H9 (cell line): ENCODE measurements at regions not wholly inside any gene's neighbourhood (a gene's known extent, or its start where the extent isn't known, plus 50 kb on each side); places are given as distances from the start of the nearest gene placed in this dataset.

ENCODE experiments used
- DNase-seq: peaks from one replicate; pipeline ENCODE4 v3.0.0-alpha.2; 2017
- H2AFZ ChIP-seq: one replicate; pipeline ENCODE4 v1.6.1; 2013; ENCODE audit warnings: mild to moderate bottlenecking, low read length, control low read depth, moderate library complexity
- H2AK5ac ChIP-seq: 2 replicates; pipeline ENCODE4 v1.6.1; 2013; ENCODE audit warnings: low read length, control low read depth, mixed read lengths; ENCODE audit not compliant: insufficient read length
- H2BK120ac ChIP-seq: one replicate; pipeline ENCODE4 v1.6.1; 2013; ENCODE audit warnings: low read depth, mild to moderate bottlenecking, low read length, control low read depth, inconsistent platforms; ENCODE audit not compliant: poor library complexity, severe bottlenecking
- H2BK12ac ChIP-seq: 2 replicates; pipeline ENCODE4 v1.6.1; 2013; ENCODE audit warnings: low read length, control low read depth, mixed read lengths, low read depth; ENCODE audit not compliant: insufficient read length
- H2BK15ac ChIP-seq: 2 replicates; pipeline ENCODE4 v1.6.1; 2013; ENCODE audit warnings: low read depth, low read length, control low read depth
- H2BK20ac ChIP-seq: one replicate; pipeline ENCODE4 v1.6.1; 2013; ENCODE audit warnings: low read depth, mild to moderate bottlenecking, low read length, control low read depth, inconsistent platforms; ENCODE audit not compliant: poor library complexity, severe bottlenecking
- H2BK5ac ChIP-seq: 2 replicates; pipeline ENCODE4 v1.6.1; 2013; ENCODE audit warnings: low read length, control low read depth, mixed read lengths; ENCODE audit not compliant: insufficient read length
- H3K14ac ChIP-seq: 2 replicates; pipeline ENCODE4 v1.6.1; 2013; ENCODE audit warnings: low read length, control low read depth; ENCODE audit not compliant: insufficient read depth
- H3K18ac ChIP-seq: 2 replicates; pipeline ENCODE4 v1.6.1; 2013; ENCODE audit warnings: low read depth, mild to moderate bottlenecking, mixed read lengths, low read length, control low read depth; ENCODE audit not compliant: insufficient read length
- H3K23ac ChIP-seq: 2 replicates; pipeline ENCODE4 v1.6.1; 2013; ENCODE audit warnings: low read length, control low read depth, mixed read lengths, low read depth; ENCODE audit not compliant: insufficient read length
- H3K23me2 ChIP-seq: 2 replicates; pipeline ENCODE4 v1.6.1; 2013; ENCODE audit warnings: low read depth, mild to moderate bottlenecking, mixed read lengths, low read length, control low read depth; ENCODE audit not compliant: insufficient read length, poor library complexity, severe bottlenecking
- H3K27ac ChIP-seq: 2 replicates; pipeline ENCODE4 v1.5.1; 2013; ENCODE audit warnings: low read length, control low read depth, mixed read lengths, low read depth; ENCODE audit not compliant: insufficient read length
- H3K27me3 ChIP-seq: 2 replicates; pipeline ENCODE4 v1.6.1; 2013; ENCODE audit warnings: low read length, control low read depth, inconsistent platforms; ENCODE audit not compliant: insufficient read depth
- H3K4ac ChIP-seq: 2 replicates; pipeline ENCODE4 v1.6.1; 2013; ENCODE audit warnings: low read depth, mild to moderate bottlenecking, control low read depth, inconsistent platforms, low read length, moderate library complexity
- H3K4me1 ChIP-seq: 2 replicates; pipeline ENCODE4 v1.6.1; 2013; ENCODE audit warnings: low read length, control low read depth, inconsistent platforms; ENCODE audit not compliant: insufficient read depth
- H3K4me2 ChIP-seq: 2 replicates; pipeline ENCODE4 v1.6.1; 2013; ENCODE audit warnings: low read length, control low read depth, mixed read lengths; ENCODE audit not compliant: insufficient read length, insufficient read depth
- H3K56ac ChIP-seq: 2 replicates; pipeline ENCODE4 v1.6.1; 2013; ENCODE audit warnings: low read depth, mild to moderate bottlenecking, mixed read lengths, low read length, control low read depth; ENCODE audit not compliant: insufficient read length
- H3K79me1 ChIP-seq: 2 replicates; pipeline ENCODE4 v1.6.1; 2013; ENCODE audit warnings: low read depth, mild to moderate bottlenecking, moderate library complexity, low read length, control low read depth, inconsistent platforms; ENCODE audit not compliant: insufficient read depth, poor library complexity, severe bottlenecking
- H3K79me2 ChIP-seq: 2 replicates; pipeline ENCODE4 v1.6.1; 2013; ENCODE audit warnings: low read length, control low read depth, inconsistent platforms; ENCODE audit not compliant: insufficient read depth
- H3K9ac ChIP-seq: 2 replicates; pipeline ENCODE4 v1.6.1; 2013; ENCODE audit warnings: low read length, control low read depth, mixed read lengths; ENCODE audit not compliant: insufficient read length; ENCODE audit errors: extremely low read depth
- H3K9me3 ChIP-seq: one replicate; pipeline ENCODE4 v1.6.1; 2013; ENCODE audit warnings: low read depth, low read length, inconsistent platforms; ENCODE audit not compliant: control insufficient read depth
- H3T11ph ChIP-seq: one replicate; pipeline ENCODE4 v1.6.1; 2013; ENCODE audit warnings: mild to moderate bottlenecking, low read length, control low read depth, inconsistent platforms
- H4K20me1 ChIP-seq: one replicate; pipeline ENCODE4 v1.6.1; 2013; ENCODE audit not compliant: control insufficient read depth, insufficient read length, insufficient read depth
- H4K5ac ChIP-seq: 2 replicates; pipeline ENCODE4 v1.6.1; 2013; ENCODE audit warnings: low read depth, mild to moderate bottlenecking, mixed read lengths, low read length, control low read depth; ENCODE audit not compliant: insufficient read length
- H4K8ac ChIP-seq: replicated peaks from 2 replicates; pipeline ENCODE4 v1.6.1; 2013; ENCODE audit warnings: low read length, control low read depth, mixed read lengths, low read depth; ENCODE audit not compliant: insufficient read length
- H4K91ac ChIP-seq: 2 replicates; pipeline ENCODE4 v1.6.1; 2013; ENCODE audit warnings: low read depth, mild to moderate bottlenecking, moderate library complexity, mixed read lengths, low read length, control low read depth; ENCODE audit not compliant: insufficient read length
- H3K27ac Mint-ChIP-seq, 3 experiments: 2 replicates in 2 of 3; 3 replicates in 1 of 3; pipeline ENCODE4 v1.8.0; 2020 to 2021; ENCODE audit warnings: mixed read lengths in 3 of 3, mild to moderate bottlenecking in 1 of 3, moderate library complexity in 1 of 3
- H3K27me3 Mint-ChIP-seq: 2 replicates; pipeline ENCODE4 v1.8.0; 2021; ENCODE audit warnings: low read depth, mild to moderate bottlenecking, moderate library complexity, mixed read lengths
- H3K36me3 Mint-ChIP-seq, 3 experiments: 2 replicates in 2 of 3; 3 replicates in 1 of 3; pipeline ENCODE4 v1.8.0; 2020 to 2021; ENCODE audit warnings: low read depth in 3 of 3, mixed read lengths in 3 of 3; ENCODE audit not compliant: insufficient read depth in 1 of 3
- H3K4me1 Mint-ChIP-seq, 2 experiments: 2 replicates each; pipeline ENCODE4 v1.8.0; 2020; ENCODE audit warnings: mixed read lengths in 2 of 2
- H3K4me3 Mint-ChIP-seq, 2 experiments: 2 replicates in 1 of 2; 3 replicates in 1 of 2; pipeline ENCODE4 v1.8.0; 2020 to 2021; ENCODE audit warnings: mild to moderate bottlenecking in 2 of 2, mixed read lengths in 2 of 2, moderate library complexity in 1 of 2
- H3K9me3 Mint-ChIP-seq, 2 experiments: 2 replicates in 1 of 2; 3 replicates in 1 of 2; pipeline ENCODE4 v1.8.0; 2020; ENCODE audit warnings: mild to moderate bottlenecking in 2 of 2, mixed read lengths in 2 of 2, moderate library complexity in 1 of 2
- WGBS: extraction: QIAGEN DNeasy Blood & Tissue Kit; methylation state at CpG from one replicate; pipeline ENCODE4 v1.1.7; 2013; ENCODE audit warnings: missing lambda C conversion rate, low lambda C conversion rate, mixed read lengths; ENCODE audit not compliant: insufficient read length; ENCODE audit errors: extremely low coverage; 5-methylcytosine and 5-hydroxymethylcytosine counted together
- TF ChIP-seq, protein P1 (sequence below): fragments of 200-600 bp; sonication (generic); conservative IDR thresholded peaks from 3 replicates; pipeline ENCODE4 v1.8.0; 2021; ENCODE audit warnings: antibody characterized with exemption, mild to moderate bottlenecking

DNA sequence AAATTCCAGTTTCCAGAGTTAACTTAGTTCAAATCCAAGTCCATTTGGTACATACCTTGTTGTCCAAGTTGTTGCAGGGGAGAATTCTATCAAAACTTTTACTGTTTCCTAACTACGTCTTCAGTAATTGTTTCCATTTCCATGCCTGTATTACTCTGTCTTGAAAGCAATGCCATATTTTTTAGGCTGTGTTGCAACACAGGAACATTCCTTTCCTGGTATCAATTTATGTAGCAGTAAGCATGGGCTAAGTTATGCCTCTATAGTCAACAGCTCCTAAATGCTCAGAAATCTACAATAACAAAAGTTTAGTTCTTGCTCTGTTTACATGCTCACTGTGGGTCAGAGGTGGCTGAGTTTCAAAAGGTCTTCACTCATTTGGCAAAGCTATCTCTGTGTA lies 1943.8 kb upstream of the PIK3C3 start:
- no peak overlapping the region for H2BK15ac ChIP-seq
- H3K79me1 ChIP-seq = no peaks in the 10 kb centered on the region
- H3K4ac ChIP-seq = no peak overlapping the region
- no peaks in the 10 kb centered on the region for H3K27me3 ChIP-seq
- no peak for DNase-seq
- H2AK5ac ChIP-seq = no peak overlapping the region
- H3K79me2 ChIP-seq = no peaks in the 10 kb centered on the region
- Mint-ChIP-seq H3K27ac (no peak overlapping the region), H3K27me3 (no peaks in the 10 kb centered on the region), H3K4me1 (peaks cover 5 to 8% of the 10 kb centered on the region in 2 experiments; a peak in 2 of 4 replicates), H3K36me3 (no peaks in the 10 kb centered on the region), H3K9me3 (no peaks in the 10 kb centered on the region; a peak in 2 of 5 replicates), H3K4me3 (no peak overlapping the region)
- no peak overlapping the region for H2BK20ac ChIP-seq
- no peak overlapping the region for H2BK5ac ChIP-seq
- H3K56ac ChIP-seq = no peak overlapping the region
- no peak overlapping the region for H3T11ph ChIP-seq
- H3K4me1 ChIP-seq = no peaks in the 10 kb centered on the region
- H4K20me1 ChIP-seq = no peaks in the 10 kb centered on the region
- no peak overlapping the region for H3K9ac ChIP-seq
- H2BK120ac ChIP-seq = no peak overlapping the region
- H3K27ac ChIP-seq = no peak overlapping the region
- WGBS = no CpG with 5 or more reads among the region's 1 CpG
- H3K4me2 ChIP-seq = no peak overlapping the region
- no peaks in the 10 kb centered on the region for H3K23me2 ChIP-seq
- no peak overlapping the region for H4K91ac ChIP-seq
- H3K9me3 ChIP-seq = no peaks in the 10 kb centered on the region
- H2BK12ac ChIP-seq = no peak overlapping the region
- TF ChIP-seq, protein P1, sequence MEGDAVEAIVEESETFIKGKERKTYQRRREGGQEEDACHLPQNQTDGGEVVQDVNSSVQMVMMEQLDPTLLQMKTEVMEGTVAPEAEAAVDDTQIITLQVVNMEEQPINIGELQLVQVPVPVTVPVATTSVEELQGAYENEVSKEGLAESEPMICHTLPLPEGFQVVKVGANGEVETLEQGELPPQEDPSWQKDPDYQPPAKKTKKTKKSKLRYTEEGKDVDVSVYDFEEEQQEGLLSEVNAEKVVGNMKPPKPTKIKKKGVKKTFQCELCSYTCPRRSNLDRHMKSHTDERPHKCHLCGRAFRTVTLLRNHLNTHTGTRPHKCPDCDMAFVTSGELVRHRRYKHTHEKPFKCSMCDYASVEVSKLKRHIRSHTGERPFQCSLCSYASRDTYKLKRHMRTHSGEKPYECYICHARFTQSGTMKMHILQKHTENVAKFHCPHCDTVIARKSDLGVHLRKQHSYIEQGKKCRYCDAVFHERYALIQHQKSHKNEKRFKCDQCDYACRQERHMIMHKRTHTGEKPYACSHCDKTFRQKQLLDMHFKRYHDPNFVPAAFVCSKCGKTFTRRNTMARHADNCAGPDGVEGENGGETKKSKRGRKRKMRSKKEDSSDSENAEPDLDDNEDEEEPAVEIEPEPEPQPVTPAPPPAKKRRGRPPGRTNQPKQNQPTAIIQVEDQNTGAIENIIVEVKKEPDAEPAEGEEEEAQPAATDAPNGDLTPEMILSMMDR = no peak
- H3K14ac ChIP-seq = no peak overlapping the region
- no peak overlapping the region for H4K8ac ChIP-seq
- no peak overlapping the region for H3K23ac ChIP-seq
- no peak overlapping the region for H4K5ac ChIP-seq
- H3K18ac ChIP-seq = no peak overlapping the region
- H2AFZ ChIP-seq = no peak overlapping the region
